ENCODE measurements at regions not wholly inside any gene's neighbourhood (a gene's known extent, or its start where the extent isn't known, plus 50 kb on each side); places are given as distances from the start of the nearest gene placed in this dataset.

DNA sequence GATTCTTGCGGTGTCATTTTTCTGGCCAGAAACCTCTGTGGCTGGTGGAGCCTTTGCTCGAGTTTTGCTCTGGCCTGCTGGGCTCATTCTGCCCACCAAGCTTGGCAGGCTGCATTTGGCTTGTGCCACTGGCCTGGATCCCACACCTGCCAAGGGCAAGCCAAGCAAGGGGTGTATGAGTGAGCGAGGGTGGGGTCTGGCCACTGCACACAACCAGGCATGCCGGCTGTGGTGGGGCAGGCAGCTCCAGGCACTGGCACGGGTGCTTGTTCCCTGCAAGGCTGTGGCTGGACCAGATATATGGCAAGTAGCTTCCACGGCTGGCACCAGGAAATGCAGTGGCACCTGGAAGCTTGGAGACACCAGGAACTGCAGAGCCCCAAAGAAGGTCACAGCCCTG is 68.6 kb upstream of the PPP3CA start:
- Mint-ChIP-seq H3K4me1 (peaks cover 14% of the 10 kb centered on the region), H3K36me3 (ENCODE audit: low read depth) (peaks cover 7% of the 10 kb centered on the region; the same call in 1 of the 3 replicates), H3K4me3 (no peak overlapping the region), H3K9me3 (peaks cover 8% of the 10 kb centered on the region; the same call in 2 of the 3 replicates), H3K27ac (no peak overlapping the region), H3K27me3 (ENCODE audit: insufficient read depth, low read depth, poor library complexity) (no peaks in the 10 kb centered on the region)
- Histone ChIP-seq H4K20me1 (replicated peaks; ENCODE audit: insufficient read depth) (no peaks in the 10 kb centered on the region), H3K36me3 (ENCODE audit: insufficient read depth) (no peaks in the 10 kb centered on the region), H3K79me2 (replicated peaks; ENCODE audit: insufficient read depth) (no peaks in the 10 kb centered on the region), H3K4me3 (no peak overlapping the region), H3F3A (replicated peaks; ENCODE audit: low read depth) (no peaks in the 10 kb centered on the region), H3K27ac (ENCODE audit: low read depth) (no peak overlapping the region), H3K9me2 (ENCODE audit: insufficient read depth) (no peaks in the 10 kb centered on the region), H3K4me1 (ENCODE audit: insufficient read depth) (peaks cover 6% of the 10 kb centered on the region; the same call in 1 of the 2 replicates), H3K27me3 (ENCODE audit: insufficient read depth) (no peaks in the 10 kb centered on the region), H2AFZ (no peak overlapping the region), H3K4me2 (no peak overlapping the region)
- TF ChIP-seq ZNF331 (CRISPR knock-in tag; IDR thresholded peaks at IDR 0.05; ENCODE audit: low read depth) (no peak), CTCF (conservative IDR thresholded peaks at IDR 0.05; ENCODE audit: low read depth in 2 of 2) (no peak), EZH2phosphoT487 (IDR thresholded peaks at IDR 0.05; ENCODE audit: unreplicated experiment) (no peak), JUNB (IDR thresholded peaks at IDR 0.05; ENCODE audit: unreplicated experiment) (no peak), NANOG (IDR thresholded peaks at IDR 0.05; ENCODE audit: borderline replicate concordance) (no peak), STAT1 (IDR thresholded peaks at IDR 0.05; ENCODE audit: unreplicated experiment) (no peak), ZNF462 (CRISPR knock-in tag; IDR thresholded peaks at IDR 0.05) (no peak)
- TF ChIP-seq, protein P1, sequence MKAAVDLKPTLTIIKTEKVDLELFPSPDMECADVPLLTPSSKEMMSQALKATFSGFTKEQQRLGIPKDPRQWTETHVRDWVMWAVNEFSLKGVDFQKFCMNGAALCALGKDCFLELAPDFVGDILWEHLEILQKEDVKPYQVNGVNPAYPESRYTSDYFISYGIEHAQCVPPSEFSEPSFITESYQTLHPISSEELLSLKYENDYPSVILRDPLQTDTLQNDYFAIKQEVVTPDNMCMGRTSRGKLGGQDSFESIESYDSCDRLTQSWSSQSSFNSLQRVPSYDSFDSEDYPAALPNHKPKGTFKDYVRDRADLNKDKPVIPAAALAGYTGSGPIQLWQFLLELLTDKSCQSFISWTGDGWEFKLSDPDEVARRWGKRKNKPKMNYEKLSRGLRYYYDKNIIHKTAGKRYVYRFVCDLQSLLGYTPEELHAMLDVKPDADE (IDR thresholded peaks at IDR 0.05): no peak
- TF ChIP-seq, protein P2, sequence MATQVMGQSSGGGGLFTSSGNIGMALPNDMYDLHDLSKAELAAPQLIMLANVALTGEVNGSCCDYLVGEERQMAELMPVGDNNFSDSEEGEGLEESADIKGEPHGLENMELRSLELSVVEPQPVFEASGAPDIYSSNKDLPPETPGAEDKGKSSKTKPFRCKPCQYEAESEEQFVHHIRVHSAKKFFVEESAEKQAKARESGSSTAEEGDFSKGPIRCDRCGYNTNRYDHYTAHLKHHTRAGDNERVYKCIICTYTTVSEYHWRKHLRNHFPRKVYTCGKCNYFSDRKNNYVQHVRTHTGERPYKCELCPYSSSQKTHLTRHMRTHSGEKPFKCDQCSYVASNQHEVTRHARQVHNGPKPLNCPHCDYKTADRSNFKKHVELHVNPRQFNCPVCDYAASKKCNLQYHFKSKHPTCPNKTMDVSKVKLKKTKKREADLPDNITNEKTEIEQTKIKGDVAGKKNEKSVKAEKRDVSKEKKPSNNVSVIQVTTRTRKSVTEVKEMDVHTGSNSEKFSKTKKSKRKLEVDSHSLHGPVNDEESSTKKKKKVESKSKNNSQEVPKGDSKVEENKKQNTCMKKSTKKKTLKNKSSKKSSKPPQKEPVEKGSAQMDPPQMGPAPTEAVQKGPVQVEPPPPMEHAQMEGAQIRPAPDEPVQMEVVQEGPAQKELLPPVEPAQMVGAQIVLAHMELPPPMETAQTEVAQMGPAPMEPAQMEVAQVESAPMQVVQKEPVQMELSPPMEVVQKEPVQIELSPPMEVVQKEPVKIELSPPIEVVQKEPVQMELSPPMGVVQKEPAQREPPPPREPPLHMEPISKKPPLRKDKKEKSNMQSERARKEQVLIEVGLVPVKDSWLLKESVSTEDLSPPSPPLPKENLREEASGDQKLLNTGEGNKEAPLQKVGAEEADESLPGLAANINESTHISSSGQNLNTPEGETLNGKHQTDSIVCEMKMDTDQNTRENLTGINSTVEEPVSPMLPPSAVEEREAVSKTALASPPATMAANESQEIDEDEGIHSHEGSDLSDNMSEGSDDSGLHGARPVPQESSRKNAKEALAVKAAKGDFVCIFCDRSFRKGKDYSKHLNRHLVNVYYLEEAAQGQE (IDR thresholded peaks at IDR 0.05; ENCODE audit: unreplicated experiment): no peak
- ATAC-seq: no peak
- DNase-seq (ENCODE audit: low spot score): no peak

Data from GM23338 (cell line).